Neuron (in vitro differentiated cells): ENCODE measurements at regions not wholly inside any gene's neighbourhood (a gene's known extent, or its start where the extent isn't known, plus 50 kb on each side); places are given as distances from the start of the nearest gene placed in this dataset.
"Not testable (repeated sequence)": the region's sequence is repeated elsewhere in the genome, so short reads cannot be mapped to it uniquely, and the experiment has no call there.

Source experiments
- H2AFZ ChIP-seq: one replicate; pipeline ENCODE4 v1.6.1; 2013; ENCODE audit warnings: low read depth, mild to moderate bottlenecking, inconsistent platforms, low read length, moderate library complexity
- H3K27me3 ChIP-seq: one replicate; pipeline ENCODE4 v1.6.1; 2013; ENCODE audit warnings: low read length; ENCODE audit not compliant: insufficient read depth
- H3K36me3 ChIP-seq: one replicate; pipeline ENCODE4 v1.6.1; 2013; ENCODE audit warnings: low read length; ENCODE audit not compliant: insufficient read depth
- H3K4me1 ChIP-seq: one replicate; pipeline ENCODE4 v1.6.1; 2013; ENCODE audit warnings: low read length; ENCODE audit not compliant: insufficient read depth
- H3K4me3 ChIP-seq: 2 replicates; pipeline ENCODE4 v1.5.1; 2013; ENCODE audit warnings: mild to moderate bottlenecking, low read length, moderate library complexity
- H3K9me3 ChIP-seq: one replicate; pipeline ENCODE4 v1.6.1; 2013; ENCODE audit warnings: low read length

DNA sequence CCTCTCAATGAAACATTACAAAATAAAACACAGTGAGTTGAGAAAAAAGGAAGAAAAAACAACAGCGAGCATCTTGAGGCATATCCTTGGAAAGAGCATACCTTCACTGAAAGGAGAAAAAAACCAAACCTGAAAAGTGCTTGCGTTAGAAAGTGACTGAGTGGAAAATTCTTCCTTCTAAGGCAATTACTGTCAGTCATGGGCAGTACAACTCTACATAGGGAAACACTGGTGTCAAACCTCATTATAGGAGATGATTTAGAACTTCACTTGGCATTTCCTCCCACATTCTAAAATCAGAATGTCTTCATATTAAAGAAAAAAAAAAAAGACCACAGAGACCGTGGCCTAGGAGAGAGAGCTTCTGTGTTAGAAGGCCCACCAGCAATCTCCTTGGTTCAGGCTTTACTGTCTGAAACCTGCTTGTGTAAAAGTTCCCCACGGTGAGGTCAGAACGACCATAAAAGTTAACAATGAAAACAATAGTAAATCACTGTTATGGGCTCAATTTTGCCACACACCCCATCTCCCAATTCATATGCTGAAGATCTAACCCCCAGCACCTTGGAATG lies 91.1 kb upstream of the CRY1 start:
- Histone ChIP-seq H3K4me1 (no peaks in the 10 kb centered on the region), H3K9me3 (no peaks in the 10 kb centered on the region), H2AFZ (no peak overlapping the region), H3K27me3 (no peaks in the 10 kb centered on the region), H3K4me3 (no peak overlapping the region), H3K36me3 (no peaks in the 10 kb centered on the region)

DNA sequence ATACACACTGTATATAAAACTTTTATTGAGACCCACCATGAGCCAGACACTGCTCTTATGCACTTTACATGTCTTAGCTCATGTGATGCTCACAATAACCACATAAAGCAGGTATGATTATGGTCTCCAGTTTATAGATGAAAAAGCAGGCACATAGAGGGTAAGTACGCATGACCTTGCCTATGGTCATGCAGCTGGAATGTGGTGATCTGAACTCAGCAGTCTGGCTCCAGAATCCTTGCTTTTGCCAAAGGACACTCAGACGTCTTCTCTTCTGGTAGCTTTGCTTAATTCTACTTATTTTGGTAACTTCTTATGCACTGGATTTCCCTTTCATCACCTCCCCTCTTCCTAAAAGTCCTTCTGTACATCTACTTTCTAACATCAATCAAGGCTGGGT lies 103.3 kb upstream of the CRY1 start:
- Histone ChIP-seq H3K4me1 (no peaks in the 10 kb centered on the region), H3K9me3 (no peaks in the 10 kb centered on the region), H3K36me3 (no peaks in the 10 kb centered on the region), H2AFZ (no peak overlapping the region), H3K27me3 (no peaks in the 10 kb centered on the region), H3K4me3 (no peak overlapping the region)

DNA sequence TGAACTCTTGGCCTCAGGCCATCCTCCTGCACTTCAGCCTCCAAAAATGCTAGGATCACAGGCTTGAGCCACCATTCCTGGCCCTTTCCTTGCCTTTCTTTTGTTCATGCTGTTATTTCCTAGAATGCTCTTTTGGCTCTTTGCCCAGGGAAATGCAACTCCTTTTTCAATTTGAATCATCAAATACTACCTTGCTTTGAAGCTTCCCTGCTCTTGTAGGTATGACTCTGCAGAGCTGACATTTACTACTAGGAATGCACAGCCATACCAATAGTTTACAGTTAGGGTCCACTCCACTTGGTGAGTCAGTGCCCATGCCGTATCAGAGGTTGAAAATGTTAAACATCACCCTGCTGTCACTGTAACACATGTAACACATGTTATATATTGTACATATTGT lies 107.0 kb upstream of the CRY1 start:
- Histone ChIP-seq H3K4me3 (no peak overlapping the region), H3K36me3 (no peaks in the 10 kb centered on the region), H3K27me3 (no peaks in the 10 kb centered on the region), H3K9me3 (no peaks in the 10 kb centered on the region), H3K4me1 (no peaks in the 10 kb centered on the region), H2AFZ (no peak overlapping the region)

DNA sequence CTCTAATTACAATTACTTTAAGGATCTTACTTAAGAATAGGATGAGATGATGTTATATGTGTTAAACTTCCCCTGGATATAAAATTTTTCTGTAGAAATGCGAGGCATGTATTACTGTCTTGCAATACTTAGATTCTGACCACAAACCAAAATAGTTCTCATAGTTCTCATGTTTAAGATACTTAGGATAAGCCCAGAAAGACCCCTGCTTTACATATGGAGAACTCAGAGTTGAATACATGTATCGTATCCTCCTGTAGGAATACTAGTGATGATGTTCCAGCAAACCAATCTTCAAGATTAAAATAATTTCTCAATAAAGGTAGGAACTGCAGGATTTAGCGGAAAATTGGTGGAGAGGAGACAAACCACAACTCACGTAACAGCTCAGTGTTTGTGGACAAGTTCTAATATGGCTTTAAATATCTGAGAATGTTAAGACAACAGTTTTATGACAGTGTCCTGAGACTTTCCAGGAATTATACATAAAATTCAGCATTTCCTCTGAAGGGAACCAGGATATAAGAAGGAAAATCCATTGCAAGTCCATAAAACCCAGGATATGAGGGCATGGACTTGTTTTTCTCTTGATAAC lies 114.7 kb upstream of the CRY1 start:
- Histone ChIP-seq H3K27me3 (peaks cover 6% of the 10 kb centered on the region), H3K36me3 (no peaks in the 10 kb centered on the region), H3K4me1 (no peaks in the 10 kb centered on the region), H2AFZ (no peak overlapping the region), H3K4me3 (no peak overlapping the region), H3K9me3 (no peaks in the 10 kb centered on the region)

DNA sequence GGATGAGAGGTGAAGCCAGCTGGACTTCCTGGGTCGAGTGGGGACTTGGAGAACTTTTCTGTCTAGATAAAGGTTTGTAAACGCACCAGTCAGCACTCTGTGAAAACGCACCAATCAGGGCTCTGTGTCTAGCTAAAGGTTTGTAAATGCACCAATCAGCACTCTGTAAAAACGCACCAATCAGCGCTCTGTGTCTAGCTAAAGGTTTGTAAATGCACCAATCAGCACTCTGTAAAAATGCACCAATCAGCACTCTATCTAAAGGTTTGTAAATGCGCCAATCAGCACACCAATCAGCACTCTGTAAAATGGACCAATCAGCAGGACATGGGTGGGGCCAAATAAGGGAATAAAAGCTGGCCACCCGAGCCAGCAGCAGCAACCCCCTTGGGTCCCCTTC lies 116.4 kb upstream of the CRY1 start:
- not testable (repeated sequence) for H3K4me1 ChIP-seq, H3K4me3 ChIP-seq, H3K36me3 ChIP-seq, H3K9me3 ChIP-seq, H3K27me3 ChIP-seq, H2AFZ ChIP-seq

DNA sequence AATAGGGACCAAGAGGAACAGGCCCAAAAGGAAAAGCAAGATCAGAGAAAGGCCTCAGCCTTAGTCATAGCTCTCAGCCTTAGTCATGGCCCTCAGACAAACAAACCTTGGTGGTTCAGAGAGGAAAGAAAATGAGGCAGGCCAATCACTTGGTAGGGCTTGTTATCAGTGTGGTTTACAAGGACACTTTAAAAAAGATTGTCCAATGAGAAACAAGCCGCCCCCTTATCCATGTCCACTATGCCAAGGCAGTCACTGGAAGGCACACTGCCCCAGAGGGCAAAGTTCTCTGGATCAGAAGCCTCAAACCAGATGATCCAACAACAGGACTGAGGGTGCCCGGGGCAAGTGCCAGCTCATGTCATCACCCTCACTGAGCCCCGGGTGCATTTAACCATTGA lies 121.0 kb upstream of the CRY1 start:
- H3K36me3 ChIP-seq, H3K4me1 ChIP-seq, H2AFZ ChIP-seq, H3K27me3 ChIP-seq, H3K4me3 ChIP-seq, H3K9me3 ChIP-seq: not testable (repeated sequence)

DNA sequence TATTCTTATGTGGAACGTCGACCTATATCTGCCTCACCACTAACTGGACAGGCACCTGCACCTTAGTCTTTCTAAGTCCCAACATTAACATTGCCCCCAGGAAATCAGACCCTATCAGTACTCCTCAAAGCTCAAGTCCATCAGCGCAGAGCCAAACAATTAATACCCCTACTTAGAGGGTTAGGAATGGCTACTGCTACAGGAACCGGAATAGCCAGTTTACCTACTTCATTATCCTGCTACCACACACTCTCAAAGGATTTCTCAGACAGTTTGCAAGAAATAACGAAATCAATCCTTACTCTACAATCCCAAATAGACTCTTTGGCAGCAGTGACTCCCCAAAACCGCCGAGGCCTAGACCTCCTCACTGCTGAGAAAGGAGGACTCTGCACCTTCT lies 123.1 kb upstream of the CRY1 start:
- not testable (repeated sequence) for H3K4me1 ChIP-seq, H3K4me3 ChIP-seq, H3K27me3 ChIP-seq, H2AFZ ChIP-seq, H3K9me3 ChIP-seq, H3K36me3 ChIP-seq

DNA sequence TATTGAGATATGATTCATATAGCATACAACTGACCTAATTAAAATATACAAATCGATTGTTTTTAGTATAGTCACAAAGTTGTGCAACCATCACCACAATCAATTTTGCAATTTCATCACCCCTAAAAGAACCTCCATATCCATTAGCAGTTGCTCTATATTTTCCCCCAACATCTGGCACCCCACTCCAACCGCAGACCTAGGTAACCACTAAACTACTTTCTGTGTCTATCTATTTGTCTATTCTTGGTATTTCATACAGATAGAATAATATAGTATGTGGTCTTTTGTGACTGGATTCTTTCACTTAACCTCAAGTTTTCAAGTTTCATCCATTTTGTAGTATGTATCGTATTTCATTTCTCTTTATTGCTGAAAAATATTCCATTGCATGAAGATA lies 126.0 kb upstream of the CRY1 start:
- Histone ChIP-seq H3K36me3 (no peaks in the 10 kb centered on the region), H3K9me3 (no peaks in the 10 kb centered on the region), H3K27me3 (peaks cover 4% of the 10 kb centered on the region), H3K4me1 (no peaks in the 10 kb centered on the region), H3K4me3 (no peak overlapping the region), H2AFZ (no peak overlapping the region)

DNA sequence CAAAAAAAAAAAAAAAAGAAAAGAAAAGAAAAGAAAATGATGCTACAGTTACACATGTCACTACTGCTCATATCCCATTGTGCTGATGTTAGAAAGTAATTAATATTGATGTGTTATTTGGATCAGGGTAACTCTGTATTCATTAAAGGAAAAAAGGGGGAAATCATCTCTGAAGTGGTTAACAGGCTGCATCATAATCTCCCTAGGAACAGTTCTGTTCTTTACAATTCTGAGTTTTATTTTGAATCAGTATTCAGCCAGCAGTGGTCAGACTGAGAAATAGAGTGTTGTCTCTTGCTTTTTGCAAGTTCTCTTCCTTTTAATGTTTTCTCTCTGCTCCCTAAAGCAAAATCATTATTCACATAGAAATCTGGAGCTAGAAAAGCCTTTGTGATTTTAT lies 128.6 kb upstream of the CRY1 start:
- Histone ChIP-seq H3K4me3 (no peak overlapping the region), H3K9me3 (no peaks in the 10 kb centered on the region), H2AFZ (no peak overlapping the region), H3K36me3 (no peaks in the 10 kb centered on the region), H3K27me3 (peaks cover 4% of the 10 kb centered on the region), H3K4me1 (no peaks in the 10 kb centered on the region)

DNA sequence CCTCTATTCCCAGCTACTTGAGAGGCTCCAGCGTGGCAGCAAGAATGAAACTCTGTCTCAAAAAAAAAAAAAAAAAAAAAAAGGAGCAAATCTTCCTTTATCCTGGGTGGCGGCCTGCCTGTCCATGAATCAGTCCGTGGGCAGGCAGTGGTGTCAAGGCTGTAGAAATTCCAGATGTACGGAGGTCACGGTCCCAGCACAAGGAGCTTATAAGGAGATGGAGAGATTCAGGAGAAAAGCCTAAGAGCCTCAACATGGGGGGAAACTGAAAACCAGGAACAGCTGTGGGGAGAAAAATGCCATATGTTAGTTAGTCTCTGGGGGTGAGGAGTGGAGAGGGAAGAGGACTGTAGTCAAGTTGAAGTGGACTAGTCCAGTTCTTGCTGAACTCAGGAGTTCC lies 130.5 kb upstream of the CRY1 start:
- Histone ChIP-seq H2AFZ (no peak overlapping the region), H3K9me3 (no peaks in the 10 kb centered on the region), H3K4me3 (no peak overlapping the region), H3K36me3 (no peaks in the 10 kb centered on the region), H3K4me1 (no peaks in the 10 kb centered on the region), H3K27me3 (peaks cover 4% of the 10 kb centered on the region)

DNA sequence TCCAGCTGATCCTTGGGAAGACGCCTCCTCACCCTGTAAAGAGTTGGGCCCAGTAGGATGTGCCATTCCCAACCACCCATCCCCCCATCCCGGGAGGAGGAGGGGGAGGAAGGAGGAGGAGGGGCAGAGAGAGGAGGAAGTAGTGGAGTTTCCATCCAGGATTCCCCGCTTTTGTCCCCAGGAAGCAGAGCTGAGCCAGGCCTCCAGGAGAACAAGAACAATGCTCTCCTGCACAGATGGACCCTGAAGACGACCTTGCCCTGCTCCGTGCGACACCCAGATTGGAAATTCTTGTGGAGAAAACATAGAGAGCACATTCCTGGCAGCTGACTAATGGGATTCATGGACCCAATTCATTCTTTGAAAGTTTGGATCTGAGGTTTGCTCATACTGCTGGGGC lies 132.3 kb upstream of the CRY1 start:
- Histone ChIP-seq H2AFZ (no peak overlapping the region), H3K36me3 (no peaks in the 10 kb centered on the region), H3K4me3 (no peak overlapping the region), H3K4me1 (no peaks in the 10 kb centered on the region), H3K9me3 (no peaks in the 10 kb centered on the region), H3K27me3 (peaks cover 3% of the 10 kb centered on the region)

DNA sequence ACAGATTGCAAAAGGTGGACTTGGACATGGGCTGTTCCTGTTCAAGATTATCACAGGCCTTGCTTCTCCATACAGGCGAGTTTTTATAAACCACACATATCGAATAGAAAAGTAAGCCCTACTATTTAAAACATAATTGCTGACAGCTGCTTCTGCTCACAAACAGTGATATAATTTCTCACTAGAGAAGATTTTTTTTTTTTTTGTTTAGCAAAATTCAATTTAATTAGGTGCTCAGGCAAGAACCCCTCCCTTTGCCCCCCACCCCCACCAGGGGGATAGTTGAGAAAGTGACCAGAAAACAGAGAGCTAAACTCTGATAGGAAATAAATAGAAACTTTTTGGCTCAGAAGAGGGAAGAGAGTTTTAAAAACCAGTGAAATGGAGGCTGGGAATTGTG lies 132.8 kb upstream of the CRY1 start:
- Histone ChIP-seq H2AFZ (no peak overlapping the region), H3K9me3 (no peaks in the 10 kb centered on the region), H3K4me3 (no peak overlapping the region), H3K27me3 (peaks cover under 1% of the 10 kb centered on the region), H3K4me1 (no peaks in the 10 kb centered on the region), H3K36me3 (no peaks in the 10 kb centered on the region)

DNA sequence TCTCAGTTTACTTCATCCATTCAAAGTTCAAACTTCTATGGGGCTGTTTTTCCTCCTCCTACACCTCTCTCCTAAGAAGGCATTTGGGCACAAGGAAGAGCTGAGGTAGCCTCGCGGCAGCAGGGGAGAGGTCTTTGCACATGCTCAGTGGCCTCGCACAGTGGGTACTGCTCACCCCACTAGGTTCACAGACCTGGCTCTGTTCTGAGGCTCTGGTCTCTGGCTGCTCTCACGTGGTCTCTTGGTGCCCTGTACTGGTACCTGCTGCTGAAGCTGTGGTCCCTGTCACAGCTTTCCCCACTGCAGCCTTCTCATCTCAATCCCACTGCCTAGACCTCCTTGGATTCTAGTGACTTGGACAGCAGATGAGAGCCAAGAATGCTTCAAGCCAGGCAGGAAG lies 134.7 kb upstream of the CRY1 start:
- Histone ChIP-seq H3K9me3 (no peaks in the 10 kb centered on the region), H3K4me3 (no peak overlapping the region), H2AFZ (no peak overlapping the region), H3K36me3 (no peaks in the 10 kb centered on the region), H3K4me1 (no peaks in the 10 kb centered on the region), H3K27me3 (no peaks in the 10 kb centered on the region)

DNA sequence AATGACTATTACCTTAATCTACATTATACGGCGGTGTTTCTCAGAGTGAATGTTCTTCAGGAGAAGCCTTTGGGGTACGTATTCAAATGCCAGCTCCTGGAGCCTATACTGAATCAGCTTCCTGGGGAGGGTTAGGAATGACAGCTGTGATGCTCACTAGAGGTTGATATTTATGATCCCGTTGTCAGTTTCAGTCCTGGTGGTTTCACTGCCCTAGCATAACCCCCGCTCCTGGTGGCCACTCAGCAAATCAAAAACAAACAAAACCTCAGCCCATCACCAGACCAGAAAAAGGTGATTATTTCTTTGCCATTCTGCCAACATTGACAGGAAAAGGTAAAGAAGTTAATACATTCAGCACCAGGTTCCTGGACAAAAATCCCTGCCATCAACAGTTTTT lies 136.5 kb upstream of the CRY1 start:
- H3K4me1 ChIP-seq: peaks cover 4% of the 10 kb centered on the region
- H3K27me3 ChIP-seq: no peaks in the 10 kb centered on the region
- no peaks in the 10 kb centered on the region for H3K9me3 ChIP-seq
- H3K4me3 ChIP-seq: no peak overlapping the region
- no peaks in the 10 kb centered on the region for H3K36me3 ChIP-seq
- H2AFZ ChIP-seq: no peak overlapping the region
